HEK293 (cell line): ENCODE measurements at regions not wholly inside any gene's neighbourhood (a gene's known extent, or its start where the extent isn't known, plus 50 kb on each side); places are given as distances from the start of the nearest gene placed in this dataset.

Source experiments
- YY1 ChIP-seq: fragments of 450-650 bp; formaldehyde crosslinking; IDR thresholded peaks from 2 replicates; pipeline ENCODE4 v1.5.1; 2018; ENCODE audit warnings: missing biosample characterization, missing genetic modification characterization
- ZNF664 ChIP-seq: fragments of 450-650 bp; formaldehyde crosslinking; IDR thresholded peaks from 2 replicates; pipeline ENCODE4 v1.5.1; 2016; ENCODE audit warnings: missing biosample characterization, missing genetic modification characterization

- TF ChIP-seq YY1 (tag by site-specific recombination) (no peak), ZNF664 (tag by site-specific recombination) (no peak)
Observed at GRCh38 chr2:59777120-59777519, 776.3 kb downstream of the BCL11A start.
